Ascending aorta (tissue), 2 donors: ENCODE measurements at regions not wholly inside any gene's neighbourhood (a gene's known extent, or its start where the extent isn't known, plus 50 kb on each side); places are given as distances from the start of the nearest gene placed in this dataset.
"Not testable (repeated sequence)": the region's sequence is repeated elsewhere in the genome, so short reads cannot be mapped to it uniquely, and the experiment has no call there.

Experiments
- DNase-seq, 2 donors: peaks; one replicate each; pipeline ENCODE4 v3.0.0-alpha.2; 2019; ENCODE audit warnings: low spot score in 2 of 2
- H3K27ac ChIP-seq, 2 donors: fragments of 200-600 bp; sonication (generic); one replicate each; pipeline ENCODE4 v1.5.1; 2016 to 2017; ENCODE audit warnings: mild to moderate bottlenecking in 1 of 2
- H3K27me3 ChIP-seq: fragments of 200-600 bp; sonication (generic); one replicate; pipeline ENCODE4 v1.5.1; 2017
- H3K36me3 ChIP-seq, 2 donors: fragments of 200-600 bp; sonication (generic); one replicate each; pipeline ENCODE4 v1.5.1; 2016
- H3K4me1 ChIP-seq, 2 donors: fragments of 200-600 bp; sonication (generic); one replicate each; pipeline ENCODE4 v1.5.1; 2016 to 2017; ENCODE audit warnings: mild to moderate bottlenecking in 1 of 2
- H3K4me3 ChIP-seq, 2 donors: fragments of 200-600 bp; sonication (generic); one replicate each; pipeline ENCODE4 v1.5.1; 2016 to 2017; ENCODE audit warnings: mild to moderate bottlenecking in 1 of 2
- H3K9me3 ChIP-seq, 2 donors: fragments of 200-600 bp; sonication (generic); one replicate each; pipeline ENCODE4 v1.5.1; 2016
- intact Hi-C: fragments of 100-400 bp; cut with DNase I; formaldehyde crosslinking; loops from one replicate; pipeline ENCODE4 v1.15.1; 2023
- TF ChIP-seq, protein P1 (sequence below), 3 experiments: fragments of 200-600 bp in 2 of 3; fragments of 450-650 bp in 1 of 3; sonication (generic) in 2 of 3; IDR thresholded peaks; one replicate each; pipeline ENCODE4 v1.5.1; 2016 to 2019; ENCODE audit warnings: antibody characterized with exemption in 3 of 3, mild to moderate bottlenecking in 1 of 3, moderate library complexity in 1 of 3

GRCh38 chr2:194802589-194802988 lies 854.4 kb upstream of the SLC39A10 start:
- TF ChIP-seq, protein P1, sequence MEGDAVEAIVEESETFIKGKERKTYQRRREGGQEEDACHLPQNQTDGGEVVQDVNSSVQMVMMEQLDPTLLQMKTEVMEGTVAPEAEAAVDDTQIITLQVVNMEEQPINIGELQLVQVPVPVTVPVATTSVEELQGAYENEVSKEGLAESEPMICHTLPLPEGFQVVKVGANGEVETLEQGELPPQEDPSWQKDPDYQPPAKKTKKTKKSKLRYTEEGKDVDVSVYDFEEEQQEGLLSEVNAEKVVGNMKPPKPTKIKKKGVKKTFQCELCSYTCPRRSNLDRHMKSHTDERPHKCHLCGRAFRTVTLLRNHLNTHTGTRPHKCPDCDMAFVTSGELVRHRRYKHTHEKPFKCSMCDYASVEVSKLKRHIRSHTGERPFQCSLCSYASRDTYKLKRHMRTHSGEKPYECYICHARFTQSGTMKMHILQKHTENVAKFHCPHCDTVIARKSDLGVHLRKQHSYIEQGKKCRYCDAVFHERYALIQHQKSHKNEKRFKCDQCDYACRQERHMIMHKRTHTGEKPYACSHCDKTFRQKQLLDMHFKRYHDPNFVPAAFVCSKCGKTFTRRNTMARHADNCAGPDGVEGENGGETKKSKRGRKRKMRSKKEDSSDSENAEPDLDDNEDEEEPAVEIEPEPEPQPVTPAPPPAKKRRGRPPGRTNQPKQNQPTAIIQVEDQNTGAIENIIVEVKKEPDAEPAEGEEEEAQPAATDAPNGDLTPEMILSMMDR (IDR thresholded peaks at IDR 0.05) = no peak
- Histone ChIP-seq H3K36me3 (no peaks in the 10 kb centered on the region), H3K27me3 (no peaks in the 10 kb centered on the region), H3K4me1 (no peaks in the 10 kb centered on the region), H3K27ac (no peak overlapping the region), H3K9me3 (no peaks in the 10 kb centered on the region), H3K4me3 (no peak overlapping the region)
- DNase-seq = no peak
- intact Hi-C loops = no loop called here

DNA sequence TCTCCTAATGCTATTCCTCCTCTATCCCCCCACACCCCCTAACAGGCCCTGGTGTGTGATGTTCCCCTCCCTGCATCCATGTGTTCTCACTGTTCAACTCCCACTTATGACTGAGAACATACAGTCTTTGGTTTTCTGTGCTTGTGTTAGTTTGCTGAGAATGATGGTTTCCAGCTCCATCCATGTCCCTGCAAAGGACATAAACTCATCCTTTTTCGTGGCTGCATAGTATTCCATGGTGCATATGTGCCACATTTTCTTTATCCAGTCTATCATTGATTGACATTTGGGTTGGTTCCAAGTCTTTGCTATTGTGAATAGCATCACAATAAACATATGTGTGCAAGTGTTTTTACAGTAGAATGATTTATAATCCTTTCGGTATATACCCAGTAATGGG lies 870.0 kb upstream of the SLC39A10 start:
- intact Hi-C loops, H3K4me1 ChIP-seq, H3K27ac ChIP-seq: not testable (repeated sequence)

DNA sequence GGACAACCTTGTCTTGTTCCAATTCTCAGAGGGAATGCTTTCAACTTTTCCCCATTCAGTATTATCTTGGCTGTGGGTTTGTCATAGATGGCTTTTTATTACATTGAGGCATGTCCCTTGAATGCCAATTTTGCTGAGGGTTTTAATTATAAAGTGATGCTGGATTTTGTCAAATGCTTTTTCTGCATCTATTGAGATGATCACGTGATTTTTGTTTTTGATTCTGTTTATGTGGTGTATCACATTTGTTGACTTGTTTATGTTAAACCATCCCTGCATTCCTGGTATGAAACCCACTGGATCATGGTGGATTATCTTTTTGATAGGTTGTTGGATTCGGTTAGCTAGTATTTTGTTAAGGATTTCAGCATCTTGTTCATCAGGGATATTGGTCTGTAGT lies 885.6 kb upstream of the SLC39A10 start:
- H3K9me3 ChIP-seq, H3K4me3 ChIP-seq, H3K4me1 ChIP-seq, H3K27ac ChIP-seq, H3K27me3 ChIP-seq, DNase-seq, H3K36me3 ChIP-seq, intact Hi-C loops: not testable (repeated sequence)

More for the DNA sequence above, 870.0 kb upstream of the SLC39A10 start:
- not testable (repeated sequence) for H3K9me3 ChIP-seq, H3K4me3 ChIP-seq, H3K36me3 ChIP-seq, DNase-seq, H3K27me3 ChIP-seq

DNA sequence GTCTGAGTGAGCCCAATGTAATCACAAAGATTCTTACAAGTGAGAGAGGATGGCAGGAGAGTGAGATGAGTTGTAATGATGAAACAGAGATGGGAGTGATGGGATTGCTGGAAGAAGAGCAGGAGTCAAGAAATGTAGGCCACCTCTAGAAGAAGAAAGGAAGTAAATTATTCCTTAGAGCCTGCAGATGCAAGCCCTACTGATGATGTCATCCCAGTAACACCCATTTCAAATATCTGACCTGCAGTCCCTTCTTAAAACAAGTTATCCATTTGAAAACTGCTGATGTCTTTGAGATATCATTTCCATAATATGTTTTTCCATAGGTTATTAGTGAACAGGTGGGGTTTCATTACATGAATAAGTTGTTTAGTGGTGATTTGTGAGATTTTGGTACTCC lies 888.0 kb upstream of the SLC39A10 start:
- intact Hi-C loops = no loop called here
- Histone ChIP-seq H3K27ac (no peak overlapping the region), H3K27me3 (no peaks in the 10 kb centered on the region), H3K4me3 (no peak overlapping the region), H3K9me3 (no peaks in the 10 kb centered on the region), H3K36me3 (no peaks in the 10 kb centered on the region), H3K4me1 (no peaks in the 10 kb centered on the region)
- TF ChIP-seq, protein P1 (IDR thresholded peaks at IDR 0.05) = no peak
- DNase-seq = no peak

GRCh38 chr2:194765723-194766122 lies 891.3 kb upstream of the SLC39A10 start:
- no peak for DNase-seq
- no peaks in the 10 kb centered on the region for H3K4me1 ChIP-seq
- TF ChIP-seq, protein P1 (IDR thresholded peaks at IDR 0.05) = no peak
- H3K4me3 ChIP-seq = no peak overlapping the region
- intact Hi-C loops = no loop called here
- no peaks in the 10 kb centered on the region for H3K27me3 ChIP-seq
- no peaks in the 10 kb centered on the region for H3K9me3 ChIP-seq
- H3K36me3 ChIP-seq = no peaks in the 10 kb centered on the region
- no peak overlapping the region for H3K27ac ChIP-seq

- no peak overlapping the region for H3K27ac ChIP-seq
- TF ChIP-seq, protein P1 (IDR thresholded peaks at IDR 0.05) = no peak
- H3K27me3 ChIP-seq = no peaks in the 10 kb centered on the region
- no peaks in the 10 kb centered on the region for H3K9me3 ChIP-seq
- intact Hi-C loops = no loop called here
- no peak for DNase-seq
- H3K4me1 ChIP-seq = no peaks in the 10 kb centered on the region
- no peaks in the 10 kb centered on the region for H3K36me3 ChIP-seq
- H3K4me3 ChIP-seq = no peak overlapping the region
Measured at GRCh38 chr2:194750926-194751325, 906.1 kb upstream of the SLC39A10 start.

DNA sequence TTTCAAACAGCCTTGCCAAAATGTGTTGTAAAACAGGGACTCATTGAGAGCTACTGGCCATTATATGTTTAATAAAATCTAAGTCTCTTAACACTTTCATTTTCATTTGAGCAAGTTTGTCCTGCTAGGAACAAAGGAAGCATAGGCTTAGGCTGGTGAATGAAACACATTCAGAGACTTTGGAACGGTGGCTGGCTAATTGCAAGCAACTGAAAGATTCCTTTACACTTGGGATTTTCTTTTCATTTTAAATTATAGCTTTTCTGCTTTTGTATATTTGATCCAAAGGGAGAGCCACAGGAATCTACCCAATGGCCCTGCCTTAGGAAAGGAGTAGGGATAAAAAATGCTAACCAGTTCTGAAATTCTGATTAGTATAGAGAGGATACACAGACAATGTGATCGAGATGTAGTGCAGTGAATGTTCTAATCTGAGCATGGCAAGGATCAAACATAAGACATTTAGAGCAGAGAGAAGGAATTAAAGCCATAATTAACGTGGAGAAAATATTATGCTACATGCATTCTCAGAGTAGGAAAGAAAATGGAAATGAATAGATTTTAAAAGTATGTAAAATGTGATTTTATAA lies 911.4 kb upstream of the SLC39A10 start:
- Histone ChIP-seq H3K4me3 (no peak overlapping the region), H3K36me3 (no peaks in the 10 kb centered on the region), H3K27ac (no peak overlapping the region), H3K4me1 (no peaks in the 10 kb centered on the region), H3K9me3 (no peaks in the 10 kb centered on the region), H3K27me3 (no peaks in the 10 kb centered on the region)
- intact Hi-C loops = no loop called here
- no peak for DNase-seq
- TF ChIP-seq, protein P1 (IDR thresholded peaks at IDR 0.05) = no peak
